IPS DF 6.9 (cell line): ENCODE measurements at regions not wholly inside any gene's neighbourhood (a gene's known extent, or its start where the extent isn't known, plus 50 kb on each side); places are given as distances from the start of the nearest gene placed in this dataset.

Experiments
- DNase-seq: peaks from one replicate; pipeline ENCODE4 v3.0.0-alpha.2; 2013; ENCODE audit warnings: low read depth, low spot score
- H3K27ac ChIP-seq: one replicate; pipeline ENCODE4 v1.5.1; 2013; ENCODE audit warnings: low read length, control low read depth
- H3K27me3 ChIP-seq: 2 replicates; pipeline ENCODE4 v1.6.1; 2013; ENCODE audit warnings: mild to moderate bottlenecking, low read length; ENCODE audit not compliant: control insufficient read depth, insufficient read depth
- H3K36me3 ChIP-seq: 2 replicates; pipeline ENCODE4 v1.6.1; 2013; ENCODE audit warnings: low read length; ENCODE audit not compliant: control insufficient read depth, insufficient read depth
- H3K4me1 ChIP-seq: 2 replicates; pipeline ENCODE4 v1.6.1; 2013; ENCODE audit warnings: low read length; ENCODE audit not compliant: control insufficient read depth, insufficient read depth
- H3K4me3 ChIP-seq: 2 replicates; pipeline ENCODE4 v1.5.1; 2013; ENCODE audit warnings: mild to moderate bottlenecking, low read length
- H3K9me3 ChIP-seq: 2 replicates; pipeline ENCODE4 v1.6.1; 2013; ENCODE audit warnings: low read length, inconsistent platforms; ENCODE audit not compliant: control insufficient read depth, insufficient read depth
- WGBS: extraction: QIAGEN DNeasy Blood & Tissue Kit; methylation state at CpG from one replicate; pipeline ENCODE4 v1.1.7; 2013; ENCODE audit warnings: mixed read lengths, missing lambda C conversion rate; ENCODE audit not compliant: insufficient read length, insufficient coverage; 5-methylcytosine and 5-hydroxymethylcytosine counted together

- no CpG with 5 or more reads among the region's 13 CpGs for WGBS
- Histone ChIP-seq H3K9me3 (peaks cover 30% of the 10 kb centered on the region), H3K4me3 (no peak overlapping the region), H3K27ac (no peak overlapping the region), H3K4me1 (no peaks in the 10 kb centered on the region), H3K27me3 (no peaks in the 10 kb centered on the region), H3K36me3 (no peaks in the 10 kb centered on the region)
- DNase-seq = no peak
Observed at GRCh38 chr22:48974443-48975315, 853.0 kb downstream of the BRD1 start.

GRCh38 chr22:48973694-48974041 is 854.0 kb downstream of the BRD1 start:
- no CpG with 5 or more reads among the region's 8 CpGs for WGBS
- no peaks in the 10 kb centered on the region for H3K27me3 ChIP-seq
- H3K4me3 ChIP-seq = no peak overlapping the region
- no peaks in the 10 kb centered on the region for H3K4me1 ChIP-seq
- no peak overlapping the region for H3K27ac ChIP-seq
- H3K9me3 ChIP-seq = peaks cover 33% of the 10 kb centered on the region
- no peaks in the 10 kb centered on the region for H3K36me3 ChIP-seq
- no peak for DNase-seq

- Histone ChIP-seq H3K27me3 (no peaks in the 10 kb centered on the region), H3K4me1 (no peaks in the 10 kb centered on the region), H3K9me3 (peaks cover 37% of the 10 kb centered on the region), H3K4me3 (no peak overlapping the region), H3K27ac (no peak overlapping the region), H3K36me3 (no peaks in the 10 kb centered on the region)
- DNase-seq = no peak
- WGBS = no CpG with 5 or more reads among the region's 12 CpGs
Observed at GRCh38 chr22:48972979-48973693, 854.5 kb downstream of the BRD1 start.

- H3K9me3 ChIP-seq = peaks cover 22% of the 10 kb centered on the region
- H3K4me1 ChIP-seq = no peaks in the 10 kb centered on the region
- H3K4me3 ChIP-seq = no peak overlapping the region
- H3K36me3 ChIP-seq = no peaks in the 10 kb centered on the region
- WGBS = no CpG with 5 or more reads among the region's 11 CpGs
- H3K27ac ChIP-seq = no peak overlapping the region
- no peak for DNase-seq
- H3K27me3 ChIP-seq = no peaks in the 10 kb centered on the region
Observed at GRCh38 chr22:48968201-48968959, 859.3 kb downstream of the BRD1 start.

GRCh38 chr22:48963405-48963804 is 864.3 kb downstream of the BRD1 start:
- Histone ChIP-seq H3K36me3 (no peaks in the 10 kb centered on the region), H3K4me3 (no peak overlapping the region), H3K27me3 (no peaks in the 10 kb centered on the region), H3K4me1 (no peaks in the 10 kb centered on the region), H3K9me3 (peaks cover 19% of the 10 kb centered on the region), H3K27ac (no peak overlapping the region)
- DNase-seq = no peak
- no CpG with 5 or more reads among the region's 1 CpG for WGBS

GRCh38 chr22:48961705-48962104 is 866.0 kb downstream of the BRD1 start:
- WGBS = no CpG with 5 or more reads among the region's 2 CpGs
- DNase-seq = no peak
- H3K36me3 ChIP-seq = no peaks in the 10 kb centered on the region

GRCh38 chr22:48960980-48961660 is 866.6 kb downstream of the BRD1 start:
- no peak overlapping the region for H3K27ac ChIP-seq
- H3K27me3 ChIP-seq = no peaks in the 10 kb centered on the region
- no peaks in the 10 kb centered on the region for H3K4me1 ChIP-seq
- no CpG with 5 or more reads among the region's 9 CpGs for WGBS
- H3K4me3 ChIP-seq = no peak overlapping the region
- no peak for DNase-seq
- H3K9me3 ChIP-seq = peaks cover 23% of the 10 kb centered on the region
- no peaks in the 10 kb centered on the region for H3K36me3 ChIP-seq

More at GRCh38 chr22:48961705-48962104, 866.0 kb downstream of the BRD1 start:
- H3K4me1 ChIP-seq = no peaks in the 10 kb centered on the region
- H3K27me3 ChIP-seq = no peaks in the 10 kb centered on the region
- peaks cover 23% of the 10 kb centered on the region for H3K9me3 ChIP-seq
- no peak overlapping the region for H3K27ac ChIP-seq
- H3K4me3 ChIP-seq = no peak overlapping the region

GRCh38 chr22:48960576-48960975 is 867.1 kb downstream of the BRD1 start:
- no CpG with 5 or more reads among the region's 13 CpGs for WGBS

GRCh38 chr22:48959496-48959895 is 868.2 kb downstream of the BRD1 start:
- WGBS = no CpG with 5 or more reads among the region's 8 CpGs
- peaks cover 29% of the 10 kb centered on the region for H3K9me3 ChIP-seq
- DNase-seq = no peak
- H3K27ac ChIP-seq = no peak overlapping the region
- no peaks in the 10 kb centered on the region for H3K27me3 ChIP-seq
- no peak overlapping the region for H3K4me3 ChIP-seq
- H3K4me1 ChIP-seq = no peaks in the 10 kb centered on the region
- no peaks in the 10 kb centered on the region for H3K36me3 ChIP-seq

More at GRCh38 chr22:48960576-48960975, 867.1 kb downstream of the BRD1 start:
- H3K4me1 ChIP-seq = no peaks in the 10 kb centered on the region
- DNase-seq = no peak
- H3K4me3 ChIP-seq = no peak overlapping the region
- H3K36me3 ChIP-seq = no peaks in the 10 kb centered on the region
- no peaks in the 10 kb centered on the region for H3K27me3 ChIP-seq
- H3K9me3 ChIP-seq = peaks cover 25% of the 10 kb centered on the region
- no peak overlapping the region for H3K27ac ChIP-seq

- no peaks in the 10 kb centered on the region for H3K4me1 ChIP-seq
- WGBS = no CpG with 5 or more reads among the region's 5 CpGs
Observed at GRCh38 chr22:48957987-48958321, 869.7 kb downstream of the BRD1 start.

More at GRCh38 chr22:48957987-48958321, 869.7 kb downstream of the BRD1 start:
- Histone ChIP-seq H3K27me3 (no peaks in the 10 kb centered on the region), H3K36me3 (no peaks in the 10 kb centered on the region), H3K27ac (no peak overlapping the region), H3K4me3 (no peak overlapping the region), H3K9me3 (peaks cover 34% of the 10 kb centered on the region)
- no peak for DNase-seq
